K562 (cell line): ENCODE measurements at regions not wholly inside any gene's neighbourhood (a gene's known extent, or its start where the extent isn't known, plus 50 kb on each side); places are given as distances from the start of the nearest gene placed in this dataset.

Experiments used
- BMI1 ChIP-seq: fragments of 150-350 bp; IDR thresholded peaks from 2 replicates; pipeline ENCODE4 v1.6.1; 2014; ENCODE audit warnings: low read length
- BRF2 ChIP-seq: IDR thresholded peaks from 3 replicates; pipeline ENCODE4 v1.6.1; 2011; ENCODE audit warnings: borderline replicate concordance, mild to moderate bottlenecking; ENCODE audit not compliant: insufficient read length, insufficient read depth
- IRF9 ChIP-seq: fragments of 450-650 bp; IDR thresholded peaks from 2 replicates; pipeline ENCODE4 v1.6.1; 2016; ENCODE audit warnings: missing biosample characterization, missing genetic modification characterization
- MTF1 ChIP-seq: fragments of 250-450 bp; sonication (Bioruptor Pico); IDR thresholded peaks from 2 replicates; pipeline ENCODE4 v1.9.0; 2021; ENCODE audit warnings: moderate library complexity, mild to moderate bottlenecking, inconsistent platforms, borderline replicate concordance
- NR1H2 ChIP-seq: sonication (generic); formaldehyde crosslinking; IDR thresholded peaks from 2 replicates; pipeline ENCODE4 v1.4.0; 2020; ENCODE audit warnings: mild to moderate bottlenecking, missing genetic modification reagents
- NR3C1 ChIP-seq: sonication (generic); formaldehyde crosslinking; IDR thresholded peaks from 2 replicates; pipeline ENCODE4 v1.8.1; 2022; ENCODE audit warnings: missing genetic modification reagents
- PCBP1 ChIP-seq: fragments of 200-400 bp; formaldehyde crosslinking; IDR thresholded peaks from 2 replicates; pipeline ENCODE4 v1.6.1; 2018; ENCODE audit warnings: mild to moderate bottlenecking, low read depth, low read length; ENCODE audit not compliant: poor library complexity, severe bottlenecking
- SOX6 ChIP-seq: fragments of 450-650 bp; IDR thresholded peaks from 2 replicates; pipeline ENCODE4 v1.6.1; 2014; ENCODE audit warnings: mild to moderate bottlenecking
- TRIM28 ChIP-seq: fragments of 450-650 bp; IDR thresholded peaks from 2 replicates; pipeline ENCODE4 v1.6.1; 2017
- ZBTB40 ChIP-seq, 2 experiments: fragments of 450-650 bp in 1 of 2; sonication (generic) in 1 of 2; formaldehyde crosslinking in 1 of 2; IDR thresholded peaks; 2 replicates each; pipeline versions ENCODE4 v1.7.1 to v1.9.0; 2016 to 2022; ENCODE audit warnings: inconsistent platforms in 1 of 2, mild to moderate bottlenecking in 1 of 2, missing genetic modification reagents in 1 of 2
- TF ChIP-seq, protein P1 (sequence below): fragments of 250-450 bp; sonication (Bioruptor Pico); IDR thresholded peaks from 2 replicates; pipeline ENCODE4 v1.4.0; 2020; ENCODE audit warnings: borderline replicate concordance
- TF ChIP-seq, protein P2 (sequence below), 2 experiments: fragments of 450-650 bp; conservative IDR thresholded peaks; 2 replicates each; pipeline ENCODE4 v1.6.1; 2017; ENCODE audit warnings: mild to moderate bottlenecking in 2 of 2, moderate library complexity in 2 of 2

DNA sequence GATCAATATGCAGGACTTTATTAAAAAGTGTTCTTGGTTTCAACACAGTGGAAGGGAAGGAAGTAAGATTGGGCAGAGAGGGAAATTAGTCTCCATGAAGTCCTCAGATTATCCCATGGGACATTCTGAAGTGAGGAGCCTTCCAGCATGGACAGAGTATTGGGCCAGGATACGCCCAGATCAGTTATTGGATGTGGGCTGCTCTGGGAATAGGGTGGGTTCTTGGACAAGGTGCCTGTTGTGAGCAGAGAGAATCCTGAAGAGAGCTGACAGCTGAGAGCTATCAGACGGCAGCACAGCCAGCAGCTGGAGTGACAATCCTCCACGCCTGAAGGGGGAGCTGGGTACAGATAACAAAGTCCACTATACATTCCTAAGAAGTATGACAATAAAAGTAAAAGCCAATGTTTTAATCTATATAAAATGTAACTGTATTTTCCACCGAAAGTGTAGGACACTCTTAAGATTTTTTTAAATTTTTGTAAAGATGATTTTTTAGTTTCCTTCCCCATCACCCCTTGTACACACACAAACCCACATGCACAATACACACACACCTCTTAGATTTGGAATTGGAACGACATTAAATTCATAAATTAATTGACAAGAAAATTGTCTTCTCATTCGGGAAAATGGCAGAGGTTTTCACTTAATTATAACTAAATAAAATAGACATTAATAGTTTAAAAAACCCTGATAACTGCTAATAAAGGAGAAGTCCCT is 107.8 kb downstream of the FBXO5 start (continued):
- no peak for TF ChIP-seq IRF9 (tag)
- TF ChIP-seq NR1H2 (CRISPR knock-in tag), result no peak
- no peak for TF ChIP-seq NR3C1
- no peak for TF ChIP-seq BMI1
- TF ChIP-seq SOX6, result no peak; the same call in 1 of the 2 replicates
- TF ChIP-seq MTF1 (CRISPR knock-in tag), result no peak
- 0 out of 2 replicates have a peak, but pooled peaks have one; percentile 40 for TF ChIP-seq ZBTB40 (IDR thresholded peaks at IDR 0.05)
- no peak for TF ChIP-seq ZBTB40 (CRISPR knock-in tag; IDR thresholded peaks at IDR 0.05)
- TF ChIP-seq, protein P1, sequence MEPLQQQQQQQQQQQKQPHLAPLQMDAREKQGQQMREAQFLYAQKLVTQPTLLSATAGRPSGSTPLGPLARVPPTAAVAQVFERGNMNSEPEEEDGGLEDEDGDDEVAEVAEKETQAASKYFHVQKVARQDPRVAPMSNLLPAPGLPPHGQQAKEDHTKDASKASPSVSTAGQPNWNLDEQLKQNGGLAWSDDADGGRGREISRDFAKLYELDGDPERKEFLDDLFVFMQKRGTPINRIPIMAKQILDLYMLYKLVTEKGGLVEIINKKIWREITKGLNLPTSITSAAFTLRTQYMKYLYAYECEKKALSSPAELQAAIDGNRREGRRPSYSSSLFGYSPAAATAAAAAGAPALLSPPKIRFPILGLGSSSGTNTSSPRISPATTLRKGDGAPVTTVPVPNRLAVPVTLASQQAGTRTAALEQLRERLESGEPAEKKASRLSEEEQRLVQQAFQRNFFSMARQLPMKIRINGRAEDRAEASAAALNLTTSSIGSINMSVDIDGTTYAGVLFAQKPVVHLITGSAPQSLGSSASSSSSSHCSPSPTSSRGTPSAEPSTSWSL (CRISPR knock-in tag), result no peak
- peak; percentile 46; the same call in 1 of the 2 replicates for TF ChIP-seq TRIM28
- no peak for TF ChIP-seq PCBP1
- TF ChIP-seq BRF2, result no peak
- TF ChIP-seq, protein P2, sequence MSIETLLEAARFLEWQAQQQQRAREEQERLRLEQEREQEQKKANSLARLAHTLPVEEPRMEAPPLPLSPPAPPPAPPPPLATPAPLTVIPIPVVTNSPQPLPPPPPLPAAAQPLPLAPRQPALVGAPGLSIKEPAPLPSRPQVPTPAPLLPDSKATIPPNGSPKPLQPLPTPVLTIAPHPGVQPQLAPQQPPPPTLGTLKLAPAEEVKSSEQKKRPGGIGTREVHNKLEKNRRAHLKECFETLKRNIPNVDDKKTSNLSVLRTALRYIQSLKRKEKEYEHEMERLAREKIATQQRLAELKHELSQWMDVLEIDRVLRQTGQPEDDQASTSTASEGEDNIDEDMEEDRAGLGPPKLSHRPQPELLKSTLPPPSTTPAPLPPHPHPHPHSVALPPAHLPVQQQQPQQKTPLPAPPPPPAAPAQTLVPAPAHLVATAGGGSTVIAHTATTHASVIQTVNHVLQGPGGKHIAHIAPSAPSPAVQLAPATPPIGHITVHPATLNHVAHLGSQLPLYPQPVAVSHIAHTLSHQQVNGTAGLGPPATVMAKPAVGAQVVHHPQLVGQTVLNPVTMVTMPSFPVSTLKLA (conservative IDR thresholded peaks at IDR 0.05), result peak; percentile 35 to 53; a peak in 3 of 4 replicates
